ENCODE measurements at regions not wholly inside any gene's neighbourhood (a gene's known extent, or its start where the extent isn't known, plus 50 kb on each side); places are given as distances from the start of the nearest gene placed in this dataset.
A peak's percentile ranks its signal among the peaks of the same experiment; 100 is the strongest.

DNA sequence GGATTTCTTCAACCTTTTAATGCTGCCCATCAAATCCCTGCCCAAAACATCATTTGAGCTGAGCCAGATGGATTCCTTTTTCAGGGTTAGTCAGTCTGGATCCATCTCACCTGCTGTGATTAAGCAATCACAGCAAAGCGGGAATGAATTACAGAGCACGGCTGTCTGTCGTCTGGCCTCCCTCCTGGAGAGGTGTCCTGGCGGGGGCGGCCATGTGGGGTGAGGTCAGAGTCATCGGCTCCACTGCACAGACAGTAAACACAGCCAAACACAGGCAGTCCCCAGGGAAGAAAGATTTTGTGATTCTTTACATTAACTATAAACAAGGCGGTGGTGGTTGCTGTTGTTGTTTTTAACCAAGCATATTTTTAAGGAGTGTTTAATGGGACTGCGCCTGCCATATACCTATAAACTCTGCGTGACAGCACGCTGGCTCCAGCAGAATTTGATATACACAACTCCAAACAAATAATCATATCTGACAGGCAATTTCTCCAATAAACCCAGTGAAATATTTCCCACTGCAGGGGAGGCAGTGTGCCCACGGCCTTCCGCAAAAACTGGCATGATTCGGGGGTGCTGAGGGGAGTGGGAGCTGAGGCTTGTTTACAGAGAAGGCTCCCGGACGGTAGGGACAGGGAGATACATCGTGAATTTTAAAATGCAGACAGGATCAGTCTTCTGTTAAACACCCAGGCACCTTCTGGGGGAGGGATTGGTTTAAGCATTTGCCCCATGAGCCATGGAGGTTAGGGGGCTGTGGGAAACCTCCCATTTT is 232.0 kb upstream of the PMEPA1 start:
- no peak overlapping the region for H2AK5ac ChIP-seq (ENCODE audit: low read depth, low read length)
- no peak overlapping the region for H2BK120ac ChIP-seq (replicated peaks; ENCODE audit: low read depth, low read length)
- H3K4ac ChIP-seq (replicated peaks; ENCODE audit: insufficient read length, low read depth, low read length) = no peak overlapping the region
- DNase-seq (ENCODE audit: low read depth in 1 of 2, low spot score in 2 of 2) (no peak), FAIRE-seq (no peak)
- no peak overlapping the region for H3K56ac ChIP-seq (replicated peaks; ENCODE audit: insufficient read length, low read depth, low read length)
- H4K8ac ChIP-seq (ENCODE audit: extremely low read depth, insufficient read depth, low read length) = no peak overlapping the region
- no peak overlapping the region for H2BK12ac ChIP-seq (ENCODE audit: low read depth, low read length)
- no peak overlapping the region for H2AFZ ChIP-seq (ENCODE audit: low read length)
- no peaks in the 10 kb centered on the region for H3K9me3 ChIP-seq (ENCODE audit: insufficient read depth in 2 of 2, low read depth in 1 of 2, low read length in 1 of 2)
- no peaks in the 10 kb centered on the region for H3K23me2 ChIP-seq (ENCODE audit: low read depth, low read length)
- H3K14ac ChIP-seq (ENCODE audit: insufficient read length) = no peak overlapping the region
- no peak overlapping the region for H3K4me2 ChIP-seq (ENCODE audit: insufficient read depth in 1 of 2, low read depth in 2 of 2, low read length in 2 of 2)
- no peaks in the 10 kb centered on the region for H3K79me1 ChIP-seq (ENCODE audit: low read depth, low read length)
- no peak overlapping the region for H3K27ac ChIP-seq (ENCODE audit: low read depth, low read length)
- ChIA-PET CTCF (ENCODE audit: partially characterized antibody) (no interaction called here), POLR2A (ENCODE audit: partially characterized antibody) (no interaction called here)
- H3K4me1 ChIP-seq (replicated peaks in 1 of 4; ENCODE audit: control insufficient read depth in 3 of 4, insufficient read depth in 4 of 4, low read length in 3 of 4) = 0 out of 7 replicates have a peak, but pooled peaks cover 0 to 4% (median 1%) of the 10 kb centered on the region in 4 experiments
- H4K5ac ChIP-seq (ENCODE audit: insufficient read length, low read depth, low read length) = no peak overlapping the region
- H4K91ac ChIP-seq (replicated peaks; ENCODE audit: insufficient read length, low read length) = no peak overlapping the region
- H2BK15ac ChIP-seq (ENCODE audit: low read length) = no peak overlapping the region
- no peak overlapping the region for H2BK20ac ChIP-seq (ENCODE audit: low read length)
- TF ChIP-seq RAD21 (IDR thresholded peaks at IDR 0.05 in 1 of 2, conservative IDR thresholded peaks at IDR 0.05 in 1 of 2; ENCODE audit: low read depth in 2 of 2, low read length in 2 of 2) (no peak), ZNF274 (IDR thresholded peaks at IDR 0.05; ENCODE audit: borderline replicate concordance, extremely low read depth, low read length) (no peak), GTF2F1 (IDR thresholded peaks at IDR 0.05; ENCODE audit: borderline replicate concordance, low read depth, low read length) (no peak), BACH1 (IDR thresholded peaks at IDR 0.05; ENCODE audit: low read length) (no peak), CEBPB (IDR thresholded peaks at IDR 0.05; ENCODE audit: low read depth, low read length) (peak; percentile 88)
- no peaks in the 10 kb centered on the region for H3K36me3 ChIP-seq (ENCODE audit: control insufficient read depth in 2 of 4, insufficient read depth in 4 of 4, low read length in 3 of 4)
- no peak overlapping the region for H3K18ac ChIP-seq (ENCODE audit: extremely low read depth, low read length)
- no peaks in the 10 kb centered on the region for H3K27me3 ChIP-seq (replicated peaks in 1 of 4; ENCODE audit: control insufficient read depth in 3 of 4, extremely low read depth in 1 of 4, insufficient read depth in 3 of 4, low read length in 3 of 4)
- H2BK5ac ChIP-seq (ENCODE audit: low read depth, low read length) = no peak overlapping the region
- no peaks in the 10 kb centered on the region for H3K79me2 ChIP-seq (ENCODE audit: control insufficient read depth in 1 of 2, insufficient read depth in 2 of 2, low read length in 2 of 2)
- WGBS, 2 experiments (ENCODE audit: extremely low coverage in 1 of 2, insufficient coverage in 1 of 2, insufficient read length in 1 of 2, insufficient replicate concordance in 2 of 2, low coverage in 1 of 2, low lambda C conversion rate in 2 of 2, missing lambda C conversion rate in 1 of 2) = 85% methylated on average over 14 of the region's 16 CpGs; no CpG with 5 or more reads in 1 of the 2 experiments
- no peak overlapping the region for H3K4me3 ChIP-seq (ENCODE audit: extremely low read depth in 1 of 4, insufficient read depth in 2 of 4, low read depth in 3 of 4, low read length in 4 of 4)
- H3K23ac ChIP-seq (ENCODE audit: insufficient read length) = no peak overlapping the region
- H3K9ac ChIP-seq (replicated peaks in 1 of 4; ENCODE audit: extremely low read depth in 1 of 4, low read depth in 3 of 4, low read length in 3 of 4) = no peak overlapping the region; a peak in 1 of 7 replicates
- no peaks in the 10 kb centered on the region for H4K20me1 ChIP-seq (replicated peaks in 1 of 2; ENCODE audit: control insufficient read depth in 1 of 2, insufficient read depth in 2 of 2, low read length in 2 of 2)

All from H1 (cell line).